SK-N-SH treated with all-trans-retinoic acid at 6 μM for 48 hours (cell line): ENCODE measurements at regions not wholly inside any gene's neighbourhood (a gene's known extent, or its start where the extent isn't known, plus 50 kb on each side); places are given as distances from the start of the nearest gene placed in this dataset.

Source experiments
- ATAC-seq: fragments of 200-7000 bp; cut with Tn5 transposase; 3 replicates; pipeline ENCODE4 v1.9.1; 2020; ENCODE audit warnings: mild to moderate bottlenecking, moderate library complexity
- ARNTL ChIP-seq: fragments of 450-650 bp; formaldehyde crosslinking; IDR thresholded peaks from 2 replicates; pipeline ENCODE4 v1.5.0; 2020; ENCODE audit warnings: low read depth, mild to moderate bottlenecking, moderate library complexity, borderline replicate concordance
- BACH2 ChIP-seq: fragments of 250-450 bp; sonication (Bioruptor Pico); IDR thresholded peaks from 2 replicates; pipeline ENCODE4 v1.9.0; 2021; ENCODE audit warnings: mild to moderate bottlenecking, borderline replicate concordance
- CSDC2 ChIP-seq: fragments of 250-450 bp; sonication (Bioruptor Pico); IDR thresholded peaks from 2 replicates; pipeline ENCODE4 v1.5.0; 2020; ENCODE audit warnings: mild to moderate bottlenecking, moderate library complexity
- CSRNP3 ChIP-seq: fragments of 250-450 bp; sonication (Bioruptor Pico); IDR thresholded peaks from 2 replicates; pipeline ENCODE4 v1.5.1; 2021; ENCODE audit warnings: mild to moderate bottlenecking, moderate library complexity
- ESRRG ChIP-seq: fragments of 250-450 bp; sonication (Bioruptor Pico); IDR thresholded peaks from 2 replicates; pipeline ENCODE4 v1.6.1; 2021; ENCODE audit warnings: mild to moderate bottlenecking
- ISL1 ChIP-seq: fragments of 250-450 bp; sonication (Bioruptor Pico); IDR thresholded peaks from 2 replicates; pipeline ENCODE4 v2.1.2; 2022; ENCODE audit warnings: mild to moderate bottlenecking, moderate library complexity
- OSR1 ChIP-seq: fragments of 250-450 bp; sonication (Bioruptor Pico); IDR thresholded peaks from 2 replicates; pipeline ENCODE4 v1.8.0; 2022; ENCODE audit warnings: moderate library complexity, mild to moderate bottlenecking, inconsistent platforms
- POU6F1 ChIP-seq: fragments of 250-450 bp; sonication (Bioruptor Pico); IDR thresholded peaks from 2 replicates; pipeline ENCODE4 v1.8.0; 2021; ENCODE audit warnings: low read depth, mild to moderate bottlenecking, moderate library complexity, borderline replicate concordance
- PPARA ChIP-seq: fragments of 250-450 bp; sonication (Bioruptor Pico); IDR thresholded peaks from 2 replicates; pipeline ENCODE4 v1.5.0; 2020; ENCODE audit warnings: mild to moderate bottlenecking, borderline replicate concordance
- RARB ChIP-seq: fragments of 250-450 bp; sonication (Bioruptor Pico); IDR thresholded peaks from 2 replicates; pipeline ENCODE4 v1.8.0; 2021; ENCODE audit warnings: mild to moderate bottlenecking, moderate library complexity
- TCF4 ChIP-seq: fragments of 250-450 bp; sonication (Bioruptor Pico); IDR thresholded peaks from 2 replicates; pipeline ENCODE4 v1.8.0; 2021; ENCODE audit warnings: mild to moderate bottlenecking, moderate library complexity, borderline replicate concordance
- TOX ChIP-seq: fragments of 250-450 bp; sonication (Bioruptor Pico); IDR thresholded peaks from 2 replicates; pipeline ENCODE4 v1.8.0; 2021; ENCODE audit warnings: mild to moderate bottlenecking, moderate library complexity, borderline replicate concordance
- ZC3H10 ChIP-seq: fragments of 250-450 bp; sonication (Bioruptor Pico); IDR thresholded peaks from 2 replicates; pipeline ENCODE4 v1.5.1; 2021; ENCODE audit warnings: mild to moderate bottlenecking, moderate library complexity
- ZFP3 ChIP-seq: fragments of 250-450 bp; sonication (Bioruptor Pico); IDR thresholded peaks from 2 replicates; pipeline ENCODE4 v1.5.0; 2020; ENCODE audit warnings: mild to moderate bottlenecking, moderate library complexity
- ZFP30 ChIP-seq: fragments of 450-650 bp; formaldehyde crosslinking; IDR thresholded peaks from 2 replicates; pipeline ENCODE4 v1.5.0; 2022; ENCODE audit warnings: mild to moderate bottlenecking, moderate library complexity
- ZNF565 ChIP-seq: fragments of 450-650 bp; formaldehyde crosslinking; conservative IDR thresholded peaks from 2 replicates; pipeline ENCODE4 v1.5.0; 2020; ENCODE audit warnings: low read depth, mild to moderate bottlenecking, moderate library complexity
- ZNF70 ChIP-seq: fragments of 450-650 bp; formaldehyde crosslinking; IDR thresholded peaks from 2 replicates; pipeline ENCODE4 v1.5.0; 2020; ENCODE audit warnings: mild to moderate bottlenecking, moderate library complexity
- ZNF8 ChIP-seq: fragments of 450-650 bp; formaldehyde crosslinking; IDR thresholded peaks from 2 replicates; pipeline ENCODE4 v1.5.0; 2020; ENCODE audit warnings: mild to moderate bottlenecking, moderate library complexity
- TF ChIP-seq, protein P1 (sequence below): fragments of 250-450 bp; sonication (Bioruptor Pico); IDR thresholded peaks from 2 replicates; pipeline ENCODE4 v1.8.0; 2020; ENCODE audit warnings: mild to moderate bottlenecking, moderate library complexity, borderline replicate concordance
- TF ChIP-seq, protein P2 (sequence below): fragments of 250-450 bp; sonication (Bioruptor Pico); IDR thresholded peaks from 2 replicates; pipeline ENCODE4 v1.5.0; 2020; ENCODE audit warnings: mild to moderate bottlenecking, moderate library complexity

- TF ChIP-seq TCF4 (CRISPR knock-in tag) (no peak), ESRRG (no peak), BACH2 (CRISPR knock-in tag) (no peak), ISL1 (CRISPR knock-in tag) (no peak), ZNF70 (CRISPR knock-in tag) (no peak), ZFP30 (CRISPR knock-in tag) (no peak), CSDC2 (CRISPR knock-in tag) (no peak), POU6F1 (no peak), OSR1 (no peak), CSRNP3 (CRISPR knock-in tag) (no peak), TOX (CRISPR knock-in tag) (no peak), ARNTL (CRISPR knock-in tag) (no peak), PPARA (no peak), ZNF565 (no peak), ZC3H10 (CRISPR knock-in tag) (no peak)
- TF ChIP-seq, protein P1, sequence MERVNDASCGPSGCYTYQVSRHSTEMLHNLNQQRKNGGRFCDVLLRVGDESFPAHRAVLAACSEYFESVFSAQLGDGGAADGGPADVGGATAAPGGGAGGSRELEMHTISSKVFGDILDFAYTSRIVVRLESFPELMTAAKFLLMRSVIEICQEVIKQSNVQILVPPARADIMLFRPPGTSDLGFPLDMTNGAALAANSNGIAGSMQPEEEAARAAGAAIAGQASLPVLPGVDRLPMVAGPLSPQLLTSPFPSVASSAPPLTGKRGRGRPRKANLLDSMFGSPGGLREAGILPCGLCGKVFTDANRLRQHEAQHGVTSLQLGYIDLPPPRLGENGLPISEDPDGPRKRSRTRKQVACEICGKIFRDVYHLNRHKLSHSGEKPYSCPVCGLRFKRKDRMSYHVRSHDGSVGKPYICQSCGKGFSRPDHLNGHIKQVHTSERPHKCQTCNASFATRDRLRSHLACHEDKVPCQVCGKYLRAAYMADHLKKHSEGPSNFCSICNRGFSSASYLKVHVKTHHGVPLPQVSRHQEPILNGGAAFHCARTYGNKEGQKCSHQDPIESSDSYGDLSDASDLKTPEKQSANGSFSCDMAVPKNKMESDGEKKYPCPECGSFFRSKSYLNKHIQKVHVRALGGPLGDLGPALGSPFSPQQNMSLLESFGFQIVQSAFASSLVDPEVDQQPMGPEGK (CRISPR knock-in tag), result no peak
- TF ChIP-seq, protein P2, sequence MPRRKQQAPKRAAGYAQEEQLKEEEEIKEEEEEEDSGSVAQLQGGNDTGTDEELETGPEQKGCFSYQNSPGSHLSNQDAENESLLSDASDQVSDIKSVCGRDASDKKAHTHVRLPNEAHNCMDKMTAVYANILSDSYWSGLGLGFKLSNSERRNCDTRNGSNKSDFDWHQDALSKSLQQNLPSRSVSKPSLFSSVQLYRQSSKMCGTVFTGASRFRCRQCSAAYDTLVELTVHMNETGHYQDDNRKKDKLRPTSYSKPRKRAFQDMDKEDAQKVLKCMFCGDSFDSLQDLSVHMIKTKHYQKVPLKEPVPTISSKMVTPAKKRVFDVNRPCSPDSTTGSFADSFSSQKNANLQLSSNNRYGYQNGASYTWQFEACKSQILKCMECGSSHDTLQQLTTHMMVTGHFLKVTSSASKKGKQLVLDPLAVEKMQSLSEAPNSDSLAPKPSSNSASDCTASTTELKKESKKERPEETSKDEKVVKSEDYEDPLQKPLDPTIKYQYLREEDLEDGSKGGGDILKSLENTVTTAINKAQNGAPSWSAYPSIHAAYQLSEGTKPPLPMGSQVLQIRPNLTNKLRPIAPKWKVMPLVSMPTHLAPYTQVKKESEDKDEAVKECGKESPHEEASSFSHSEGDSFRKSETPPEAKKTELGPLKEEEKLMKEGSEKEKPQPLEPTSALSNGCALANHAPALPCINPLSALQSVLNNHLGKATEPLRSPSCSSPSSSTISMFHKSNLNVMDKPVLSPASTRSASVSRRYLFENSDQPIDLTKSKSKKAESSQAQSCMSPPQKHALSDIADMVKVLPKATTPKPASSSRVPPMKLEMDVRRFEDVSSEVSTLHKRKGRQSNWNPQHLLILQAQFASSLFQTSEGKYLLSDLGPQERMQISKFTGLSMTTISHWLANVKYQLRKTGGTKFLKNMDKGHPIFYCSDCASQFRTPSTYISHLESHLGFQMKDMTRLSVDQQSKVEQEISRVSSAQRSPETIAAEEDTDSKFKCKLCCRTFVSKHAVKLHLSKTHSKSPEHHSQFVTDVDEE (CRISPR knock-in tag), result no peak
- TF ChIP-seq, all 23 proteins: peak for 0
- no peak for ATAC-seq
Observed at GRCh38 chr17:71985111-71986039, 135.4 kb upstream of the SOX9 start.

GRCh38 chr17:71986886-71987285 lies 133.9 kb upstream of the SOX9 start:
- TF ChIP-seq RARB (CRISPR knock-in tag) (no peak), ARNTL (CRISPR knock-in tag) (no peak), ZC3H10 (CRISPR knock-in tag) (no peak), ZNF565 (no peak), OSR1 (no peak), POU6F1 (no peak), ZNF8 (CRISPR knock-in tag) (no peak), TCF4 (CRISPR knock-in tag) (no peak), CSDC2 (CRISPR knock-in tag) (no peak), ZFP3 (CRISPR knock-in tag) (no peak)
- TF ChIP-seq, protein P2 (CRISPR knock-in tag), result no peak
- no peak for ATAC-seq
